Liver (tissue), 3 donors: ENCODE measurements at regions not wholly inside any gene's neighbourhood (a gene's known extent, or its start where the extent isn't known, plus 50 kb on each side); places are given as distances from the start of the nearest gene placed in this dataset.

ENCODE experiments used
- CTCF ChIP-seq: fragments of 150-350 bp; IDR thresholded peaks from 2 replicates; pipeline ENCODE4 v1.5.1; 2017; ENCODE audit warnings: improper control_type of control experiment, low read depth, low read length; ENCODE audit not compliant: missing input control
- EGR1 ChIP-seq, 2 donors: IDR thresholded peaks; 2 replicates each; pipeline ENCODE4 v1.6.1; 2016 to 2018; ENCODE audit warnings: antibody characterized with exemption in 2 of 2, low read depth in 2 of 2
- TF ChIP-seq, protein P1 (sequence below): IDR thresholded peaks from 2 replicates; pipeline ENCODE4 v1.6.1; 2016; ENCODE audit warnings: antibody characterized with exemption, mild to moderate bottlenecking
- donor health status: healthy.
- donor health status: healthy.

DNA sequence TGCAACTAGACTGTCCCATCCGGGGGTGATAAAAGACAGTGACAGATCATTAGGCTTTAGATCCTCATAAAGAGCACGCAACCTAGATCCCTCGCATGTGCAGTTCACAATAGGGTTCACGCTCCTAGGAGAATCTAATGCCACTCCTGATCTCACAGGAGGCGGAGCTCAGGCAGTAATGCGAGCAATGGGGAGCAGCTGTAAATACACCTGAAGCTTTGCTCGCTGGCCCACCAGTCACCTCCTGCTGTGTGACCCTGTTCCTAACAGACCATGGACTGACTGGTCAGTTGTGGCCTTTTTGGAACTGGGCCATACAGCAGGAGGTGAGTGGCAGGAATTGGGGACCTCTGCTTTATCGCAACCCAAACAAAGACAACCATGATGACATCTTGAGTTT lies 173.2 kb downstream of the DLEU7 start:
- TF ChIP-seq EGR1 (IDR thresholded peaks at IDR 0.05; ENCODE audit: low read depth in 2 of 2) (no peak), CTCF (no peak)
- TF ChIP-seq, protein P1, sequence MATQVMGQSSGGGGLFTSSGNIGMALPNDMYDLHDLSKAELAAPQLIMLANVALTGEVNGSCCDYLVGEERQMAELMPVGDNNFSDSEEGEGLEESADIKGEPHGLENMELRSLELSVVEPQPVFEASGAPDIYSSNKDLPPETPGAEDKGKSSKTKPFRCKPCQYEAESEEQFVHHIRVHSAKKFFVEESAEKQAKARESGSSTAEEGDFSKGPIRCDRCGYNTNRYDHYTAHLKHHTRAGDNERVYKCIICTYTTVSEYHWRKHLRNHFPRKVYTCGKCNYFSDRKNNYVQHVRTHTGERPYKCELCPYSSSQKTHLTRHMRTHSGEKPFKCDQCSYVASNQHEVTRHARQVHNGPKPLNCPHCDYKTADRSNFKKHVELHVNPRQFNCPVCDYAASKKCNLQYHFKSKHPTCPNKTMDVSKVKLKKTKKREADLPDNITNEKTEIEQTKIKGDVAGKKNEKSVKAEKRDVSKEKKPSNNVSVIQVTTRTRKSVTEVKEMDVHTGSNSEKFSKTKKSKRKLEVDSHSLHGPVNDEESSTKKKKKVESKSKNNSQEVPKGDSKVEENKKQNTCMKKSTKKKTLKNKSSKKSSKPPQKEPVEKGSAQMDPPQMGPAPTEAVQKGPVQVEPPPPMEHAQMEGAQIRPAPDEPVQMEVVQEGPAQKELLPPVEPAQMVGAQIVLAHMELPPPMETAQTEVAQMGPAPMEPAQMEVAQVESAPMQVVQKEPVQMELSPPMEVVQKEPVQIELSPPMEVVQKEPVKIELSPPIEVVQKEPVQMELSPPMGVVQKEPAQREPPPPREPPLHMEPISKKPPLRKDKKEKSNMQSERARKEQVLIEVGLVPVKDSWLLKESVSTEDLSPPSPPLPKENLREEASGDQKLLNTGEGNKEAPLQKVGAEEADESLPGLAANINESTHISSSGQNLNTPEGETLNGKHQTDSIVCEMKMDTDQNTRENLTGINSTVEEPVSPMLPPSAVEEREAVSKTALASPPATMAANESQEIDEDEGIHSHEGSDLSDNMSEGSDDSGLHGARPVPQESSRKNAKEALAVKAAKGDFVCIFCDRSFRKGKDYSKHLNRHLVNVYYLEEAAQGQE = no peak
